HCT116 (cell line): ENCODE measurements at regions not wholly inside any gene's neighbourhood (a gene's known extent, or its start where the extent isn't known, plus 50 kb on each side); places are given as distances from the start of the nearest gene placed in this dataset.

Experiments used
- CBX3 ChIP-seq: IDR thresholded peaks from 2 replicates; pipeline ENCODE4 v1.6.1; 2012; ENCODE audit warnings: low read depth
- JUND ChIP-seq: IDR thresholded peaks from 2 replicates; pipeline ENCODE4 v1.6.1; 2012
- POLR2A ChIP-seq: IDR thresholded peaks from 2 replicates; pipeline ENCODE4 v1.7.0; 2011; ENCODE audit warnings: borderline replicate concordance; ENCODE audit not compliant: insufficient read depth, insufficient read length; ENCODE audit errors: extremely low read depth
- TCF7L2 ChIP-seq: IDR thresholded peaks from 2 replicates; pipeline ENCODE4 v1.7.0; 2011; ENCODE audit warnings: borderline replicate concordance, inconsistent platforms; ENCODE audit not compliant: insufficient read depth, insufficient read length; ENCODE audit errors: extremely low read depth
- YY1 ChIP-seq: IDR thresholded peaks from 2 replicates; pipeline ENCODE4 v1.6.1; 2011; ENCODE audit warnings: low read length, low read depth, moderate library complexity, mild to moderate bottlenecking; ENCODE audit not compliant: insufficient replicate concordance; ENCODE audit errors: extremely low read depth
- TF ChIP-seq, protein P1 (sequence below): IDR thresholded peaks from 2 replicates; pipeline ENCODE4 v1.6.1; 2011; ENCODE audit warnings: mild to moderate bottlenecking, low read length, moderate library complexity; ENCODE audit not compliant: insufficient replicate concordance; ENCODE audit errors: extremely low read depth
- TF ChIP-seq, protein P2 (sequence below), 3 experiments: fragments of 200-600 bp in 1 of 3; sonication (generic) in 1 of 3; IDR thresholded peaks in 2 of 3; conservative IDR thresholded peaks in 1 of 3; 2 replicates each; pipeline ENCODE4 v1.5.1; 2012 to 2017; ENCODE audit warnings: low read depth in 2 of 3, low read length in 2 of 3, antibody characterized with exemption in 1 of 3, borderline replicate concordance in 1 of 3, control low read depth in 1 of 3, mild to moderate bottlenecking in 1 of 3, mixed read lengths in 1 of 3, mixed run types in 1 of 3, moderate library complexity in 1 of 3; ENCODE audit not compliant: insufficient read depth in 1 of 3
- TF ChIP-seq, protein P3 (sequence below): IDR thresholded peaks from 2 replicates; pipeline ENCODE4 v1.6.1; 2012; ENCODE audit warnings: low read depth

DNA sequence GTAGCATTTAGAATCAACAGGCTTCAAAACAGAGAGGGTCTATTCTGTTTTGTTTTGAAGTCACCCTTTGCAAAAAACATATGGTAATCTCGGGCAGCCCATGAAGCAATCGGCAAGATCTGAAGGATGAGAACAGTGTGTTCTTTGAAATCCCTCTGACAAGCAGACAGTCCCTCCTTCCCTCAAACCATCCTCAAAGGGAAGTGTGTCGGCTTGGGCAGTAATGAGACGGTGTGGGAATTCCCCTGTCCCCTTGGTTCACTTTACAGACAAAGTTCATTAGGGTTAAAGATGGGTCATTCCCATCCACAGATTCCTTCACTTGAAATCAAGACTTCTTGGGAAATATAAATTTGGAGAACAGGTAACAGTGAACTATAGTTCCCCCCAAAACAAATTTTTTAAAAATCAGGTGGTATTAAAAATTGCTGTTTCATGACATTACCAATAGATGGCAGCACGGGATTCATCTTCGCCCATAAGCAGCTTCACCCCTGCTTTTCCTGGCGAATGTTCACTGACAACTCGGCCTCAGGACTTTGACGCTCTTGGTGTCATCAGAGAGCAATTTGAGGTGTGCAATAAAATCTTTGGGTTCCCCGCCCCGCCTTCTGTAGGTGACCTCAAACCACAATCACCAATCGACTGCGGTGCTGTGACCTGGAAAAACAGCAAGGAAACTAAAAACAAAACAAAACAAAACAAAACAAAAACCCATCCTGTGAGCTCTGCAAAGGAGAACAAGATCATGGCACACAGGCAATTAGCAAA, 159.3 kb upstream of the TNFAIP3 start:
- peak; percentile 74 for TF ChIP-seq TCF7L2
- TF ChIP-seq, protein P1, sequence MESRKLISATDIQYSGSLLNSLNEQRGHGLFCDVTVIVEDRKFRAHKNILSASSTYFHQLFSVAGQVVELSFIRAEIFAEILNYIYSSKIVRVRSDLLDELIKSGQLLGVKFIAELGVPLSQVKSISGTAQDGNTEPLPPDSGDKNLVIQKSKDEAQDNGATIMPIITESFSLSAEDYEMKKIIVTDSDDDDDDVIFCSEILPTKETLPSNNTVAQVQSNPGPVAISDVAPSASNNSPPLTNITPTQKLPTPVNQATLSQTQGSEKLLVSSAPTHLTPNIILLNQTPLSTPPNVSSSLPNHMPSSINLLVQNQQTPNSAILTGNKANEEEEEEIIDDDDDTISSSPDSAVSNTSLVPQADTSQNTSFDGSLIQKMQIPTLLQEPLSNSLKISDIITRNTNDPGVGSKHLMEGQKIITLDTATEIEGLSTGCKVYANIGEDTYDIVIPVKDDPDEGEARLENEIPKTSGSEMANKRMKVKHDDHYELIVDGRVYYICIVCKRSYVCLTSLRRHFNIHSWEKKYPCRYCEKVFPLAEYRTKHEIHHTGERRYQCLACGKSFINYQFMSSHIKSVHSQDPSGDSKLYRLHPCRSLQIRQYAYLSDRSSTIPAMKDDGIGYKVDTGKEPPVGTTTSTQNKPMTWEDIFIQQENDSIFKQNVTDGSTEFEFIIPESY, result no peak
- TF ChIP-seq, protein P2, sequence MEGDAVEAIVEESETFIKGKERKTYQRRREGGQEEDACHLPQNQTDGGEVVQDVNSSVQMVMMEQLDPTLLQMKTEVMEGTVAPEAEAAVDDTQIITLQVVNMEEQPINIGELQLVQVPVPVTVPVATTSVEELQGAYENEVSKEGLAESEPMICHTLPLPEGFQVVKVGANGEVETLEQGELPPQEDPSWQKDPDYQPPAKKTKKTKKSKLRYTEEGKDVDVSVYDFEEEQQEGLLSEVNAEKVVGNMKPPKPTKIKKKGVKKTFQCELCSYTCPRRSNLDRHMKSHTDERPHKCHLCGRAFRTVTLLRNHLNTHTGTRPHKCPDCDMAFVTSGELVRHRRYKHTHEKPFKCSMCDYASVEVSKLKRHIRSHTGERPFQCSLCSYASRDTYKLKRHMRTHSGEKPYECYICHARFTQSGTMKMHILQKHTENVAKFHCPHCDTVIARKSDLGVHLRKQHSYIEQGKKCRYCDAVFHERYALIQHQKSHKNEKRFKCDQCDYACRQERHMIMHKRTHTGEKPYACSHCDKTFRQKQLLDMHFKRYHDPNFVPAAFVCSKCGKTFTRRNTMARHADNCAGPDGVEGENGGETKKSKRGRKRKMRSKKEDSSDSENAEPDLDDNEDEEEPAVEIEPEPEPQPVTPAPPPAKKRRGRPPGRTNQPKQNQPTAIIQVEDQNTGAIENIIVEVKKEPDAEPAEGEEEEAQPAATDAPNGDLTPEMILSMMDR (IDR thresholded peaks at IDR 0.05 in 2 of 3, conservative IDR thresholded peaks at IDR 0.05 in 1 of 3; ENCODE audit: borderline replicate concordance in 1 of 3, insufficient read depth in 1 of 3, low read depth in 2 of 3, low read length in 2 of 3), result peak; percentile 66 to 89 (median 78)
- TF ChIP-seq POLR2A, result no peak
- TF ChIP-seq, protein P3, sequence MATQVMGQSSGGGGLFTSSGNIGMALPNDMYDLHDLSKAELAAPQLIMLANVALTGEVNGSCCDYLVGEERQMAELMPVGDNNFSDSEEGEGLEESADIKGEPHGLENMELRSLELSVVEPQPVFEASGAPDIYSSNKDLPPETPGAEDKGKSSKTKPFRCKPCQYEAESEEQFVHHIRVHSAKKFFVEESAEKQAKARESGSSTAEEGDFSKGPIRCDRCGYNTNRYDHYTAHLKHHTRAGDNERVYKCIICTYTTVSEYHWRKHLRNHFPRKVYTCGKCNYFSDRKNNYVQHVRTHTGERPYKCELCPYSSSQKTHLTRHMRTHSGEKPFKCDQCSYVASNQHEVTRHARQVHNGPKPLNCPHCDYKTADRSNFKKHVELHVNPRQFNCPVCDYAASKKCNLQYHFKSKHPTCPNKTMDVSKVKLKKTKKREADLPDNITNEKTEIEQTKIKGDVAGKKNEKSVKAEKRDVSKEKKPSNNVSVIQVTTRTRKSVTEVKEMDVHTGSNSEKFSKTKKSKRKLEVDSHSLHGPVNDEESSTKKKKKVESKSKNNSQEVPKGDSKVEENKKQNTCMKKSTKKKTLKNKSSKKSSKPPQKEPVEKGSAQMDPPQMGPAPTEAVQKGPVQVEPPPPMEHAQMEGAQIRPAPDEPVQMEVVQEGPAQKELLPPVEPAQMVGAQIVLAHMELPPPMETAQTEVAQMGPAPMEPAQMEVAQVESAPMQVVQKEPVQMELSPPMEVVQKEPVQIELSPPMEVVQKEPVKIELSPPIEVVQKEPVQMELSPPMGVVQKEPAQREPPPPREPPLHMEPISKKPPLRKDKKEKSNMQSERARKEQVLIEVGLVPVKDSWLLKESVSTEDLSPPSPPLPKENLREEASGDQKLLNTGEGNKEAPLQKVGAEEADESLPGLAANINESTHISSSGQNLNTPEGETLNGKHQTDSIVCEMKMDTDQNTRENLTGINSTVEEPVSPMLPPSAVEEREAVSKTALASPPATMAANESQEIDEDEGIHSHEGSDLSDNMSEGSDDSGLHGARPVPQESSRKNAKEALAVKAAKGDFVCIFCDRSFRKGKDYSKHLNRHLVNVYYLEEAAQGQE, result no peak
- TF ChIP-seq CBX3, result peak; percentile 72; the same call in 1 of the 2 replicates
- no peak for TF ChIP-seq YY1
- no peak for TF ChIP-seq JUND
